MM.1S (cell line): ENCODE measurements at regions not wholly inside any gene's neighbourhood (a gene's known extent, or its start where the extent isn't known, plus 50 kb on each side); places are given as distances from the start of the nearest gene placed in this dataset.

Experiments used
- DNase-seq: peaks from one replicate; pipeline ENCODE4 v3.0.0-alpha.2; 2015
- H2AFZ ChIP-seq: fragments of 300-600 bp; sonication (generic); 2 replicates; pipeline ENCODE4 v1.6.0; 2016; ENCODE audit warnings: antibody characterized with exemption, low read length
- H3F3A ChIP-seq: fragments of 300-600 bp; sonication (generic); 2 replicates; pipeline ENCODE4 v1.6.1; 2016; ENCODE audit warnings: mild to moderate bottlenecking, antibody characterized with exemption, low read length, moderate library complexity, mixed read lengths; ENCODE audit not compliant: insufficient read depth
- H3K27ac ChIP-seq: fragments of 300-600 bp; sonication (generic); 2 replicates; pipeline ENCODE4 v1.5.1; 2016; ENCODE audit warnings: mild to moderate bottlenecking, low read length
- H3K27me3 ChIP-seq: fragments of 300-600 bp; sonication (generic); replicated peaks from 2 replicates; pipeline ENCODE4 v1.6.0; 2016; ENCODE audit warnings: low read length; ENCODE audit not compliant: insufficient read depth
- H3K36me3 ChIP-seq: fragments of 300-600 bp; sonication (generic); replicated peaks from 2 replicates; pipeline ENCODE4 v1.6.1; 2016; ENCODE audit warnings: mild to moderate bottlenecking, low read length, mixed read lengths; ENCODE audit not compliant: insufficient read depth
- H3K4me1 ChIP-seq: fragments of 300-600 bp; sonication (generic); 2 replicates; pipeline ENCODE4 v1.6.1; 2016; ENCODE audit warnings: low read length, mixed read lengths
- H3K4me2 ChIP-seq: fragments of 300-600 bp; sonication (generic); 2 replicates; pipeline ENCODE4 v1.6.0; 2016; ENCODE audit warnings: low read depth, low read length
- H3K4me3 ChIP-seq: fragments of 300-600 bp; sonication (generic); 2 replicates; pipeline ENCODE4 v1.5.1; 2016; ENCODE audit warnings: low read length, mixed read lengths
- H3K79me2 ChIP-seq: fragments of 300-600 bp; sonication (generic); 2 replicates; pipeline ENCODE4 v1.6.1; 2016; ENCODE audit warnings: mixed run types, low read length, mixed read lengths
- H3K9ac ChIP-seq: fragments of 300-600 bp; sonication (generic); 2 replicates; pipeline ENCODE4 v1.6.1; 2016; ENCODE audit warnings: low read length, mixed read lengths
- H3K9me2 ChIP-seq: fragments of 300-600 bp; sonication (generic); replicated peaks from 2 replicates; pipeline ENCODE4 v1.6.1; 2016; ENCODE audit warnings: mild to moderate bottlenecking, low read length, mixed read lengths; ENCODE audit not compliant: insufficient read depth
- H3K9me3 ChIP-seq: fragments of 300-600 bp; sonication (generic); replicated peaks from 2 replicates; pipeline ENCODE4 v1.6.1; 2016; ENCODE audit warnings: mild to moderate bottlenecking, low read length, mixed read lengths; ENCODE audit not compliant: insufficient read depth
- H4K20me1 ChIP-seq: fragments of 300-600 bp; sonication (generic); 2 replicates; pipeline ENCODE4 v1.6.1; 2016; ENCODE audit warnings: mild to moderate bottlenecking, low read length, moderate library complexity, mixed read lengths; ENCODE audit not compliant: insufficient read depth
- EZH2 ChIP-seq: fragments of 300-600 bp; sonication (generic); optimal IDR thresholded peaks from 2 replicates; pipeline ENCODE3; 2017; ENCODE audit warnings: low read depth, mild to moderate bottlenecking, antibody characterized with exemption, low read length, mixed read lengths
- EZH2phosphoT487 ChIP-seq: fragments of 300-600 bp; sonication (generic); IDR thresholded peaks from 2 replicates; pipeline ENCODE4 v1.6.1; 2018; ENCODE audit warnings: antibody characterized with exemption, low read length
- TF ChIP-seq, protein P1 (sequence below): fragments of 300-600 bp; sonication (generic); IDR thresholded peaks from 2 replicates; pipeline ENCODE4 v1.5.1; 2016; ENCODE audit warnings: antibody characterized with exemption, low read length, mixed read lengths

GRCh38 chr5:27216367-27216950, 178.1 kb upstream of the CDH9 start:
- Histone ChIP-seq H3K4me2 (no peak overlapping the region), H3K79me2 (no peaks in the 10 kb centered on the region), H3K9me2 (no peaks in the 10 kb centered on the region), H4K20me1 (no peaks in the 10 kb centered on the region), H2AFZ (no peak overlapping the region), H3K4me1 (no peaks in the 10 kb centered on the region), H3K27ac (no peak overlapping the region), H3K27me3 (no peaks in the 10 kb centered on the region), H3K9ac (no peak overlapping the region), H3K9me3 (no peaks in the 10 kb centered on the region), H3K36me3 (no peaks in the 10 kb centered on the region), H3K4me3 (no peak overlapping the region), H3F3A (no peaks in the 10 kb centered on the region)
- no peak for TF ChIP-seq EZH2phosphoT487
- no peak for TF ChIP-seq EZH2
- TF ChIP-seq, protein P1, sequence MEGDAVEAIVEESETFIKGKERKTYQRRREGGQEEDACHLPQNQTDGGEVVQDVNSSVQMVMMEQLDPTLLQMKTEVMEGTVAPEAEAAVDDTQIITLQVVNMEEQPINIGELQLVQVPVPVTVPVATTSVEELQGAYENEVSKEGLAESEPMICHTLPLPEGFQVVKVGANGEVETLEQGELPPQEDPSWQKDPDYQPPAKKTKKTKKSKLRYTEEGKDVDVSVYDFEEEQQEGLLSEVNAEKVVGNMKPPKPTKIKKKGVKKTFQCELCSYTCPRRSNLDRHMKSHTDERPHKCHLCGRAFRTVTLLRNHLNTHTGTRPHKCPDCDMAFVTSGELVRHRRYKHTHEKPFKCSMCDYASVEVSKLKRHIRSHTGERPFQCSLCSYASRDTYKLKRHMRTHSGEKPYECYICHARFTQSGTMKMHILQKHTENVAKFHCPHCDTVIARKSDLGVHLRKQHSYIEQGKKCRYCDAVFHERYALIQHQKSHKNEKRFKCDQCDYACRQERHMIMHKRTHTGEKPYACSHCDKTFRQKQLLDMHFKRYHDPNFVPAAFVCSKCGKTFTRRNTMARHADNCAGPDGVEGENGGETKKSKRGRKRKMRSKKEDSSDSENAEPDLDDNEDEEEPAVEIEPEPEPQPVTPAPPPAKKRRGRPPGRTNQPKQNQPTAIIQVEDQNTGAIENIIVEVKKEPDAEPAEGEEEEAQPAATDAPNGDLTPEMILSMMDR: no peak
- no peak for DNase-seq

- no peaks in the 10 kb centered on the region for H3K9me3 ChIP-seq
- TF ChIP-seq, protein P1: no peak
- TF ChIP-seq EZH2phosphoT487: no peak
- TF ChIP-seq EZH2: no peak
- no peaks in the 10 kb centered on the region for H3K27me3 ChIP-seq
- no peaks in the 10 kb centered on the region for H3K9me2 ChIP-seq
- no peaks in the 10 kb centered on the region for H3K79me2 ChIP-seq
- no peak overlapping the region for H3K4me2 ChIP-seq
- no peaks in the 10 kb centered on the region for H3K4me1 ChIP-seq
- no peak overlapping the region for H3K9ac ChIP-seq
- DNase-seq: no peak
- H4K20me1 ChIP-seq: no peaks in the 10 kb centered on the region
- H3K27ac ChIP-seq: no peak overlapping the region
- no peak overlapping the region for H3K4me3 ChIP-seq
- no peaks in the 10 kb centered on the region for H3K36me3 ChIP-seq
- no peak overlapping the region for H2AFZ ChIP-seq
- H3F3A ChIP-seq: no peaks in the 10 kb centered on the region
Observed at GRCh38 chr5:27208051-27208450, 169.7 kb upstream of the CDH9 start.

- Histone ChIP-seq H3K79me2 (no peaks in the 10 kb centered on the region), H3F3A (no peaks in the 10 kb centered on the region), H3K4me2 (no peak overlapping the region), H3K27ac (no peak overlapping the region), H3K36me3 (no peaks in the 10 kb centered on the region), H4K20me1 (no peaks in the 10 kb centered on the region), H2AFZ (no peak overlapping the region), H3K9ac (no peak overlapping the region), H3K9me2 (no peaks in the 10 kb centered on the region), H3K4me1 (no peaks in the 10 kb centered on the region), H3K9me3 (no peaks in the 10 kb centered on the region), H3K4me3 (no peak overlapping the region), H3K27me3 (no peaks in the 10 kb centered on the region)
- DNase-seq: no peak
- TF ChIP-seq EZH2phosphoT487 (no peak), EZH2 (no peak)
- TF ChIP-seq, protein P1: no peak
Observed at GRCh38 chr5:27191786-27192510, 153.6 kb upstream of the CDH9 start.
